ENCODE measurements at regions not wholly inside any gene's neighbourhood (a gene's known extent, or its start where the extent isn't known, plus 50 kb on each side); places are given as distances from the start of the nearest gene placed in this dataset.

GRCh38 chr20:4332121-4332860 is 83.2 kb upstream of the ADRA1D start:
- intact Hi-C loops (cut with DNase I; ENCODE audit: low total_unique reads): no loop called here
- H3K27me3 ChIP-seq: no peaks in the 10 kb centered on the region
- no peak overlapping the region for H3K4me3 ChIP-seq
- TF ChIP-seq CTCF (IDR thresholded peaks at IDR 0.05): no peak
- TF ChIP-seq POLR2A (IDR thresholded peaks at IDR 0.05): no peak
- H3K27ac ChIP-seq: no peak overlapping the region
- H3K9me3 ChIP-seq: no peaks in the 10 kb centered on the region
- DNase-seq: no peak
- H3K4me1 ChIP-seq: no peaks in the 10 kb centered on the region
- no peaks in the 10 kb centered on the region for H3K36me3 ChIP-seq

- Histone ChIP-seq H3K27ac (no peak overlapping the region), H3K36me3 (no peaks in the 10 kb centered on the region), H3K9me3 (no peaks in the 10 kb centered on the region), H3K4me1 (no peaks in the 10 kb centered on the region), H3K4me3 (no peak overlapping the region), H3K27me3 (no peaks in the 10 kb centered on the region)
- intact Hi-C loops (cut with DNase I; ENCODE audit: low total_unique reads): no loop called here
- DNase-seq: no peak
- TF ChIP-seq CTCF (IDR thresholded peaks at IDR 0.05): no peak
- no peak for TF ChIP-seq POLR2A (IDR thresholded peaks at IDR 0.05)
Measured at GRCh38 chr20:4330011-4330410, 80.9 kb upstream of the ADRA1D start.

GRCh38 chr20:4329232-4329631 is 80.1 kb upstream of the ADRA1D start:
- Histone ChIP-seq H3K9me3 (no peaks in the 10 kb centered on the region), H3K4me3 (no peak overlapping the region), H3K4me1 (no peaks in the 10 kb centered on the region), H3K27ac (no peak overlapping the region), H3K27me3 (no peaks in the 10 kb centered on the region), H3K36me3 (no peaks in the 10 kb centered on the region)
- intact Hi-C loops (cut with DNase I; ENCODE audit: low total_unique reads): no loop called here
- TF ChIP-seq POLR2A (IDR thresholded peaks at IDR 0.05) (no peak), CTCF (IDR thresholded peaks at IDR 0.05) (no peak)
- DNase-seq: no peak

- no peak for DNase-seq
- Histone ChIP-seq H3K4me3 (no peak overlapping the region), H3K27me3 (no peaks in the 10 kb centered on the region), H3K27ac (no peak overlapping the region), H3K9me3 (no peaks in the 10 kb centered on the region), H3K36me3 (no peaks in the 10 kb centered on the region), H3K4me1 (no peaks in the 10 kb centered on the region)
- intact Hi-C loops (cut with DNase I; ENCODE audit: low total_unique reads): no loop called here
- TF ChIP-seq POLR2A (IDR thresholded peaks at IDR 0.05) (no peak), CTCF (IDR thresholded peaks at IDR 0.05) (no peak)
Measured at GRCh38 chr20:4328541-4328940, 79.5 kb upstream of the ADRA1D start.

- Histone ChIP-seq H3K4me3 (no peak overlapping the region), H3K4me1 (no peaks in the 10 kb centered on the region), H3K36me3 (no peaks in the 10 kb centered on the region), H3K9me3 (no peaks in the 10 kb centered on the region), H3K27me3 (no peaks in the 10 kb centered on the region), H3K27ac (no peak overlapping the region)
- TF ChIP-seq CTCF (IDR thresholded peaks at IDR 0.05) (no peak), POLR2A (IDR thresholded peaks at IDR 0.05) (no peak)
- intact Hi-C loops (cut with DNase I; ENCODE audit: low total_unique reads): no loop called here
- DNase-seq: no peak
Measured at GRCh38 chr20:4327956-4328355, 78.9 kb upstream of the ADRA1D start.

Data from uterus (tissue), 3 donors.